PC-9 (cell line): ENCODE measurements at regions not wholly inside any gene's neighbourhood (a gene's known extent, or its start where the extent isn't known, plus 50 kb on each side); places are given as distances from the start of the nearest gene placed in this dataset.

ENCODE experiments used
- BruUV-seq: library from RNA; stranded (reverse); fragments of 400-500 nt; replicated peaks from 2 replicates; lab custom pipeline; 2021; lab: Mats Ljungman, UMichigan
- CTCF ChIA-PET: fragments of 300-600 bp; sonication (Branson Sonifier 250); formaldehyde crosslinking; loops from one replicate; lab custom pipeline; 2022; ENCODE audit warnings: antibody characterized with exemption; lab: Charles Lee
- POLR2A ChIA-PET: fragments of 300-600 bp; sonication (Branson Sonifier 250); formaldehyde crosslinking; loops from one replicate; lab custom pipeline; 2022; ENCODE audit warnings: antibody characterized with exemption; ENCODE audit not compliant: unreplicated experiment; lab: Charles Lee
- DNase-seq, 2 experiments: peaks; one replicate each; pipeline versions ENCODE4 v3.0.0 to v3.0.0-alpha.2; 2015 to 2022; ENCODE audit warnings: mixed read lengths in 1 of 2
- H2AFZ ChIP-seq: fragments of 200-600 bp; sonication (generic); 2 replicates; pipeline ENCODE4 v1.8.1; 2017; ENCODE audit warnings: antibody characterized with exemption
- H3F3A ChIP-seq: fragments of 200-600 bp; sonication (generic); 2 replicates; pipeline ENCODE4 v1.8.1; 2017; ENCODE audit warnings: antibody characterized with exemption, mild to moderate bottlenecking, low read depth; ENCODE audit not compliant: insufficient read depth
- H3K27ac ChIP-seq: fragments of 200-600 bp; sonication (generic); 2 replicates; pipeline ENCODE4 v1.6.1; 2016; ENCODE audit warnings: mixed run types
- H3K27me3 ChIP-seq: fragments of 200-600 bp; sonication (generic); 2 replicates; pipeline ENCODE4 v1.6.1; 2016; ENCODE audit warnings: low read depth, mixed run types; ENCODE audit not compliant: insufficient read depth
- H3K36me3 ChIP-seq: fragments of 200-600 bp; sonication (generic); 2 replicates; pipeline ENCODE4 v1.6.1; 2016; ENCODE audit warnings: low read depth, mixed run types
- H3K4me1 ChIP-seq: fragments of 200-600 bp; sonication (generic); replicated peaks from 2 replicates; pipeline ENCODE4 v1.6.1; 2016; ENCODE audit warnings: mixed run types; ENCODE audit not compliant: insufficient read depth
- H3K4me2 ChIP-seq: fragments of 200-600 bp; sonication (generic); 2 replicates; pipeline ENCODE4 v1.6.1; 2017; ENCODE audit warnings: mixed run types
- H3K4me3 ChIP-seq: fragments of 200-600 bp; sonication (generic); 2 replicates; pipeline ENCODE4 v1.6.1; 2016; ENCODE audit warnings: mixed run types
- H3K79me2 ChIP-seq: fragments of 200-600 bp; sonication (generic); 2 replicates; pipeline ENCODE4 v1.6.1; 2017; ENCODE audit warnings: low read depth, mixed run types
- H3K9me2 ChIP-seq: fragments of 200-600 bp; sonication (generic); 2 replicates; pipeline ENCODE4 v1.8.1; 2017; ENCODE audit warnings: mild to moderate bottlenecking; ENCODE audit not compliant: insufficient read depth
- H3K9me3 ChIP-seq: fragments of 200-600 bp; sonication (generic); 2 replicates; pipeline ENCODE4 v1.8.1; 2016; ENCODE audit warnings: low read depth; ENCODE audit not compliant: insufficient read depth
- H4K20me1 ChIP-seq: fragments of 200-600 bp; sonication (generic); 2 replicates; pipeline ENCODE4 v1.8.1; 2017; ENCODE audit not compliant: insufficient read depth
- EZH2 ChIP-seq: fragments of 200-600 bp; sonication (generic); IDR thresholded peaks from 2 replicates; pipeline ENCODE4 v1.8.0; 2017; ENCODE audit warnings: antibody characterized with exemption, low read depth
- intact Hi-C: fragments of 100-400 bp; cut with micrococcal nuclease; formaldehyde crosslinking; loops from one replicate; pipeline ENCODE4 v1.10.0; 2022; ENCODE audit not compliant: unreplicated experiment
- TF ChIP-seq, protein P1 (sequence below): fragments of 200-600 bp; sonication (generic); conservative IDR thresholded peaks from 2 replicates; pipeline ENCODE4 v1.6.1; 2017; ENCODE audit warnings: mixed run types, antibody characterized with exemption, mild to moderate bottlenecking, moderate library complexity

DNA sequence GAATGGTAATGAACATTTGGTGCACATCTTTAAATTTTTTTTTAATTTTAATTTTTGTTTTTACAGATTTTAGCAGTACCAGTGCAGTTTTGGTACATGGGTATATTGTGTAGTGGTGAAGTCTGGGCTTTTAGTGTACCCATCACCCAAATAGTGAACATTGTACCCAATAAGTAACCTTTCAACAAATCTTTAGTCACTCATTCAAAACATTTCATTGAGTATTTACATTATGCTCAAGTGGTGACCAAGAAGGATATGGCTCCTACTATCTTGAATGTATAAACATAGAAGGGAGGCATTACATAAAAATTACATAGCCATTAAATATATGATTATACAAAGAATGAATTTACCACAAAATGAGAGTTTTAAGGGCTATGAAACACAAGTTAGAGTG, 223.3 kb downstream of the SPRY1 start:
- no peaks in the 10 kb centered on the region for H3K9me2 ChIP-seq
- H3K79me2 ChIP-seq: no peaks in the 10 kb centered on the region
- H3K27ac ChIP-seq: no peak overlapping the region
- no peaks in the 10 kb centered on the region for H3K4me1 ChIP-seq
- no TSS peak for BruUV-seq
- H4K20me1 ChIP-seq: no peaks in the 10 kb centered on the region
- no peaks in the 10 kb centered on the region for H3K36me3 ChIP-seq
- CTCF ChIA-PET: no interaction called here
- TF ChIP-seq EZH2: no peak
- no peaks in the 10 kb centered on the region for H3K9me3 ChIP-seq
- H3F3A ChIP-seq: no peaks in the 10 kb centered on the region
- no peak for DNase-seq
- H3K4me3 ChIP-seq: no peak overlapping the region
- POLR2A ChIA-PET: no interaction called here
- no peak overlapping the region for H2AFZ ChIP-seq
- no peak overlapping the region for H3K4me2 ChIP-seq
- H3K27me3 ChIP-seq: no peaks in the 10 kb centered on the region
- intact Hi-C loops: no loop called here

DNA sequence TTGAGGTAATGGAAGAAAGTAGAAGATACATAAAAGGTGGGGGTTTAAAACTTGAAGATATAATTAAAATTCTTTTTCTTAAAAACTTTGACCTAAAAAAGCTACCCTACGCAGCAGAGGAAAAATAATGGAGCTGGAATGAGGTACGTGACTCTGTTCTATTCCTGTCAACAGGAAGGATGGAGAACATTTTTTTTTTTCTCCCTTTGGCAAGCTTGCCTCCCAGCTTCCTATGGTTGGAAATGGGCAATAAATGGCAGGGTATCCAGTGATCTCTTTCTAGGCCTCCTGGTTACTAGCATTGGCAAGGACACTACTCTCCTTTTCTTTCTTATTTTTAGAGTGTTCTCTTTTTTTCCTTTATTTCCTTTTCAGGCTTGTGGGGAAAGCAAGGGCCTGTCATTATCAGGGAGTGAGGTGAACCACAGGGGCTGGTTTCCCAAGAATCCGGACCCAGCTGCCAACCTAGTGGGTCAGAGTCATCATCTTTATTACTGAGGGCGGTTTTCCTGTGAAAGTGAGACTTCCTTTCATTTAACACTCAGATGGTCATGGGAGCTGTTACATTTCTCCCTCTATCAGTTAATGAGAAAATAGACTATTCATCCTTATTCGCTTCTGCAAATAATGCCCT, 224.6 kb downstream of the SPRY1 start:
- BruUV-seq: no TSS peak
- Histone ChIP-seq H3K4me3 (no peak overlapping the region), H3F3A (no peaks in the 10 kb centered on the region), H3K27me3 (no peaks in the 10 kb centered on the region), H4K20me1 (no peaks in the 10 kb centered on the region), H3K4me2 (no peak overlapping the region), H3K9me2 (no peaks in the 10 kb centered on the region), H3K9me3 (0 out of 2 replicates have a peak, but pooled peaks cover 3% of the 10 kb centered on the region), H3K27ac (no peak overlapping the region), H3K4me1 (no peaks in the 10 kb centered on the region), H2AFZ (no peak overlapping the region), H3K36me3 (no peaks in the 10 kb centered on the region), H3K79me2 (no peaks in the 10 kb centered on the region)
- intact Hi-C loops: no loop called here
- POLR2A ChIA-PET: interaction anchor here (0.5 kb wide), 2 partner anchors 22 to 30 kb away, joined by 3 to 4 read pairs; no protein-coding TSS in a partner anchor
- CTCF ChIA-PET: no interaction called here
- DNase-seq: no peak
- TF ChIP-seq EZH2: no peak
- TF ChIP-seq, protein P1, sequence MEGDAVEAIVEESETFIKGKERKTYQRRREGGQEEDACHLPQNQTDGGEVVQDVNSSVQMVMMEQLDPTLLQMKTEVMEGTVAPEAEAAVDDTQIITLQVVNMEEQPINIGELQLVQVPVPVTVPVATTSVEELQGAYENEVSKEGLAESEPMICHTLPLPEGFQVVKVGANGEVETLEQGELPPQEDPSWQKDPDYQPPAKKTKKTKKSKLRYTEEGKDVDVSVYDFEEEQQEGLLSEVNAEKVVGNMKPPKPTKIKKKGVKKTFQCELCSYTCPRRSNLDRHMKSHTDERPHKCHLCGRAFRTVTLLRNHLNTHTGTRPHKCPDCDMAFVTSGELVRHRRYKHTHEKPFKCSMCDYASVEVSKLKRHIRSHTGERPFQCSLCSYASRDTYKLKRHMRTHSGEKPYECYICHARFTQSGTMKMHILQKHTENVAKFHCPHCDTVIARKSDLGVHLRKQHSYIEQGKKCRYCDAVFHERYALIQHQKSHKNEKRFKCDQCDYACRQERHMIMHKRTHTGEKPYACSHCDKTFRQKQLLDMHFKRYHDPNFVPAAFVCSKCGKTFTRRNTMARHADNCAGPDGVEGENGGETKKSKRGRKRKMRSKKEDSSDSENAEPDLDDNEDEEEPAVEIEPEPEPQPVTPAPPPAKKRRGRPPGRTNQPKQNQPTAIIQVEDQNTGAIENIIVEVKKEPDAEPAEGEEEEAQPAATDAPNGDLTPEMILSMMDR: no peak

DNA sequence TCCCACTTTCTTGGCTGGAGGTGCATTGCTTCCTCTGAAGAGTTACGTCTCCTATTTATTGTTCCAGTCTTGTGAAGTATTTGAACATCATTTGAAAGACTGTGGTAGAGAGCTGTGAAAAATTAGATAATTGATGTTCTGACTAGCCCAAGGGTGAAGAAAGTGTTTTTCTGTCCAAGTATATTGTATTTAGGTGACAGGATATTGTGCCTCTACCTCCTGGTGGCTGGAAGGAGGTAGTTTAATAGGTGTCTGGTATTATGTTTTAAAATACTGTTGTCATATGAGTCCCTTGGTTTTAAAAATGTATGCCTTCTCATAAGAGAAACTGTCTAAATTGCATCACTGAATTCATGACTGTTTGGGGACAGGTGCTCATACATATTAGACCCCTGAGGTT, 226.0 kb downstream of the SPRY1 start:
- Histone ChIP-seq H3K36me3 (no peaks in the 10 kb centered on the region), H3F3A (no peaks in the 10 kb centered on the region), H3K9me3 (0 out of 2 replicates have a peak, but pooled peaks cover 10% of the 10 kb centered on the region), H3K27me3 (no peaks in the 10 kb centered on the region), H3K9me2 (no peaks in the 10 kb centered on the region), H2AFZ (no peak overlapping the region), H3K4me2 (no peak overlapping the region), H3K27ac (no peak overlapping the region), H4K20me1 (no peaks in the 10 kb centered on the region), H3K4me1 (no peaks in the 10 kb centered on the region), H3K79me2 (no peaks in the 10 kb centered on the region), H3K4me3 (no peak overlapping the region)
- no peak for DNase-seq
- TF ChIP-seq, protein P1: no peak
- TF ChIP-seq EZH2: no peak
- ChIA-PET CTCF (no interaction called here), POLR2A (interaction anchor here (0.6 kb wide), 1 partner anchor 12 kb away, joined by 4 read pairs; no protein-coding TSS in a partner anchor)
- intact Hi-C loops: no loop called here
- no TSS peak for BruUV-seq
